ACC112 (cell line): ENCODE measurements at regions not wholly inside any gene's neighbourhood (a gene's known extent, or its start where the extent isn't known, plus 50 kb on each side); places are given as distances from the start of the nearest gene placed in this dataset.
A peak's percentile ranks its signal among the peaks of the same experiment; 100 is the strongest.

Experiments
- H2AFZ ChIP-seq: fragments of 200-600 bp; sonication (generic); one replicate; pipeline ENCODE4 v1.6.0; 2017; ENCODE audit warnings: antibody characterized with exemption, low read length; ENCODE audit not compliant: unreplicated experiment
- H3K27ac ChIP-seq: fragments of 200-600 bp; sonication (generic); 2 replicates; pipeline ENCODE4 v1.5.1; 2014; ENCODE audit warnings: low read depth, mild to moderate bottlenecking, antibody characterized with exemption, low read length, moderate library complexity
- H3K27me3 ChIP-seq: fragments of 200-600 bp; sonication (generic); 2 replicates; pipeline ENCODE4 v1.6.1; 2014; ENCODE audit warnings: mild to moderate bottlenecking, antibody characterized with exemption, low read length, moderate library complexity, mixed read lengths; ENCODE audit not compliant: insufficient read depth
- H3K36me3 ChIP-seq: fragments of 200-600 bp; sonication (generic); 2 replicates; pipeline ENCODE4 v1.6.1; 2016; ENCODE audit warnings: mild to moderate bottlenecking, antibody characterized with exemption, low read length, moderate library complexity, mixed read lengths; ENCODE audit not compliant: insufficient read depth
- H3K4me1 ChIP-seq: fragments of 200-600 bp; sonication (generic); one replicate; pipeline ENCODE4 v1.6.1; 2016; ENCODE audit warnings: low read length, mixed read lengths; ENCODE audit not compliant: insufficient read depth, unreplicated experiment, control insufficient read depth
- H3K4me3 ChIP-seq: fragments of 200-600 bp; sonication (generic); 2 replicates; pipeline ENCODE4 v1.5.1; 2014; ENCODE audit warnings: mild to moderate bottlenecking, low read depth, low read length
- H3K79me2 ChIP-seq: fragments of 200-600 bp; sonication (generic); one replicate; pipeline ENCODE4 v1.6.0; 2016; ENCODE audit warnings: low read length; ENCODE audit not compliant: control insufficient read depth, unreplicated experiment, insufficient read depth

GRCh38 chr4:74878323-74878722 lies 54.6 kb upstream of the PARM1 start:
- Histone ChIP-seq H3K4me3 (no peak overlapping the region), H3K79me2 (no peaks in the 10 kb centered on the region), H3K36me3 (no peaks in the 10 kb centered on the region), H3K4me1 (no peaks in the 10 kb centered on the region), H3K27ac (no peak overlapping the region), H2AFZ (no peak overlapping the region), H3K27me3 (peaks cover 39% of the 10 kb centered on the region)

DNA sequence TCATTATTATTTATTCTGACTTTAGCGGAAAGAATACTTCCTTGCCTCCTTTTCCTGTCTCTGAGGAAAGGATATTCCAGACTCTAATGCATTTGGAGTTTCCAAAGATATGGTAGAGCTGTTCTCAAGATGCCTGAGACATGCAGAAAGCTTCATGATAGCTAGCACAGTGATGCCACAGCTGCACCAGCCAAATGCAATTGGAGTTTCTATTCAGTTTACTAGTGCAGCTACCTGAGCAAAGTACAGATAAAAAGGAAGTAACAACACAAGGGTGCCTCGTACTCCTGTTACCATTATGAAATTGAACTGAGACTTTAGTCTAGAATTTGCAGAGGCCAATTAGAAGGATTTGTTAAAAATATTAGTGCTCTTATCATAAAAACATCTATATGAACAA lies 57.5 kb upstream of the PARM1 start:
- peaks cover 25% of the 10 kb centered on the region for H3K27me3 ChIP-seq
- no peak overlapping the region for H3K4me3 ChIP-seq
- H3K4me1 ChIP-seq, result no peaks in the 10 kb centered on the region
- no peaks in the 10 kb centered on the region for H3K79me2 ChIP-seq
- H3K27ac ChIP-seq, result no peak overlapping the region
- no peak overlapping the region for H2AFZ ChIP-seq
- H3K36me3 ChIP-seq, result no peaks in the 10 kb centered on the region

DNA sequence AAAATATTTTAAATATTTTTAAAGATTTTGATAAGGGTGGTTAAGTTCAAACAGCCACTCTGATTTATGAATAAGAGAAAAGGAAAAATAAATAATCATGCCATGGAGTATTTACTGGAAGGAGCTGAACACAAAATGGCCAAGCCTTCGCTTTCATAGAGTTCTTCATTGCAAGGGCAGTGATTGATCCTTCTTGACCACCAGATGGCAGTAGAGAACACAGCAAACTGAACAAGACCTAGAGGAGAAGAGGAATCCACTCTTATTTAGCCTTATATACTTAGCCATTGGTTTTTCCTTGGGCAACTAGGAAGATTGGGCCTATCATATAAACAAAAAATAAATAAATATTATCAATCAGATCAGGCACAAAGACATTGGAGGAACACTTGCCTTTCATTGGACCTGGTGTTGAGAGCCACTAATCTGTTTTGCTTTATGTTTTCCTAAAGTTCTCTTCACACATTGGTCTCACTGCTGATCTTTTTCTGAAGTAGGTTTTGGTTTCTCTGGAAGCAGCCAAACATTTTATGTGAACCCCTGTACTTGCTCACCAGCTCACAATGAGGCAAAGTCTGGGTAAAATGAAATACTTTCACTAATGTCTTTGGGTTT lies 58.1 kb upstream of the PARM1 start:
- Histone ChIP-seq H3K4me3 (no peak overlapping the region), H3K4me1 (no peaks in the 10 kb centered on the region), H3K36me3 (no peaks in the 10 kb centered on the region), H3K27ac (no peak overlapping the region), H2AFZ (no peak overlapping the region), H3K79me2 (no peaks in the 10 kb centered on the region), H3K27me3 (peaks cover 22% of the 10 kb centered on the region)

DNA sequence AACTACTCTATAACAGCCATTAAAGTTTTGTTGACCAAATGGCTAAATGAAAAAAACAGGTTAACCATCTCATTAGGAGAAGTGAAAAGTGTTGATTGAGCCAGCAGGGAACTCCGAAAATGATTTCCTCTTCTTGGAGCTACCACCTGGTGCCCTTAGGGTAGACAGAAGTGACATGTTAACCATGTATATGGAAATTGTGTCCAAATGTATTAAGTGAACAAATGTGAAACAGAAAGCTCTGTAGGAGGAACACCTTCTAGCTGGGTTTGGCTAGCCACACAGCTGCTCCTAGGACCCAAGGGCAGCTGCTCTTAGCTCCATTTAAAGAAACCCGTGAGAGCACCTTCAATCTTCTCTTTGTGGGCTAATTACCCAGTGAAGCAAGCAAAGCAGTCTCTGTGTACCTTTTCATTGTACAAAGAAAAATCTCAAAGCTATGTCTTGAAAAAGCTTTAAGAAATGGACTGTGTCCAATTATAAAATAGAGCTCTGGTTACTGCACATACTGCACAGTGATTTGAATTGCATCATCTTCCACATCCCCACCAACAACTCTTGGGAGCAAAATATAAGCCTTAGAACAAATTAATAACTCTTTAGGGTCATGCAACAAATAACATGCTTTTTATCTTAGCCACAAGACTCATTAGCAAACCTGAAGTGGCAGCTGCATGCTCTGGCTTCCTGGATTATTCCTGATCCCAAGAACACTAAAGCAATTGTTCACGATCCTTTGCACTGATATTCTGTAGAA lies 59.2 kb upstream of the PARM1 start:
- Histone ChIP-seq H2AFZ (peak overlapping the region; percentile 62), H3K4me3 (no peak overlapping the region), H3K27me3 (peaks cover 11% of the 10 kb centered on the region), H3K4me1 (no peaks in the 10 kb centered on the region), H3K27ac (no peak overlapping the region), H3K36me3 (no peaks in the 10 kb centered on the region), H3K79me2 (no peaks in the 10 kb centered on the region)

DNA sequence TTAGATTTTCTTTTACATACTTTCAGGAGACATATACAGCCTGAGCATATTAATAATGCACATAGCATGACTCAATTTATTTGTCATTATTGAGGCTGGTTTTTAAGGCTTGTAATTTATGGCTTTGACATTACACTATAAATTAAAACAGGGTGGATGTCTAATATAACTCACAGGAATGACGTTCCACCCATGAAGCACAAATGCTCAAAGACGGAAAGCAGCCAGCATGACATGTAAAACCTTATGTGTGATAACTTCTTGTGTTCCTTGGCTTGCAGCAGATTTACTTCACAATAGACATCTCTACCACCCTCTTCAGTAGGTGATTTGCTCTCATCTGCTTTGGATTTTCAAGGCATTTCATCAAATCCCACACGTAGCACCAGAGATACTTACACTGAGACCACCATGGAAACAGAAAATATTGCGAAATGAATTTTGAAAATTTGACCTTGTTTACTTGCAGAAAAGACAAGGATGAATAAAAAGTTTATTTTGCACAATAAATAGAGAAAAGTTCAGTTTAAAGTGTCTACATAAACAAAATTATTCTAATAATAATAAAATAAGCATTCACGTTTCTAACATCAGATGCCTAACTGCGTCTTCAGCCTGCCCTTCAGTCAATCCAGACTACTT lies 64.7 kb upstream of the BTC start:
- Histone ChIP-seq H3K27ac (no peak overlapping the region), H3K36me3 (no peaks in the 10 kb centered on the region), H3K4me1 (no peaks in the 10 kb centered on the region), H2AFZ (no peak overlapping the region), H3K79me2 (no peaks in the 10 kb centered on the region), H3K27me3 (peaks cover 22% of the 10 kb centered on the region), H3K4me3 (no peak overlapping the region)

DNA sequence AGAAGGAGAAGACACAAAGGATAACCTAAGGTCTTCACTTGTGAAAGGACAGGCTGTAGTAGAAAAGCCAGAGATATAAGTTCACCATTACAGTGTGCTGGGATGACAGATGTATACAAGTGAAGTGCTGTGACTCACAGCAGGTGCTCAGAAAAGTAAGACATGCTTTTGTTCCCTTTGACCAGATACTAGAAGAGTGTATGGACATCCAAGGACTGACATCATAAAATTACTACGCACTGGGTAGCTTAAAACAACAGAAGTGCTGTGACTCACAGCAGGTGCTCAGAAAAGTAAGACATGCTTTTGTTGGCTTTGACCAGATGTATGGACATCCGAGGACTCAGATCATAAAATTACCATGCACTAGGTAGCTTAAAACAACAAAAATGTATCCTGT lies 61.6 kb upstream of the BTC start:
- H3K36me3 ChIP-seq, result no peaks in the 10 kb centered on the region
- H2AFZ ChIP-seq, result no peak overlapping the region
- no peak overlapping the region for H3K27ac ChIP-seq

DNA sequence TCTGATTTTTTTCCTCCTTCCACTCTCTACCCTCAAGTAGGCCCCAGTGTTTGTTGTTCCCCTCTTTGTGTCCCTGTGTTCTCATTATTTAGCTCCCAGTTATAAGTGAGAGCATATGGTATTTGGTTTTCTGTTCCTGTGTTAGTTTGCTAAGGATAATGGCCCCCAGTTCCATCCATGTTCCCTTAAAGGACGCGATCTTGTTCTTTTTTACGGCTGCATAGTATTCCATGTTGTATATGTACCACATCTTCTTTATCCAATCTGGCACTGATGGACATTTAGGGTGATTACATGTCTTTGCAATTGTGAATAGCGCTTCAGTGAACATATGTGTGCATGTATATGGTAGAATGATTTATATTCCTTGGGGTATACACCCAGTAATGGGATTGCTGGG lies 54.5 kb upstream of the BTC start:
- H3K27me3 ChIP-seq, result peaks cover 61% of the 10 kb centered on the region
- H2AFZ ChIP-seq, result no peak overlapping the region
- no peaks in the 10 kb centered on the region for H3K36me3 ChIP-seq
- H3K79me2 ChIP-seq, result no peaks in the 10 kb centered on the region
- H3K4me3 ChIP-seq, result no peak overlapping the region
- H3K27ac ChIP-seq, result no peak overlapping the region
- H3K4me1 ChIP-seq, result no peaks in the 10 kb centered on the region

More for the DNA sequence above, 61.6 kb upstream of the BTC start:
- Histone ChIP-seq H3K4me1 (no peaks in the 10 kb centered on the region), H3K27me3 (peaks cover 46% of the 10 kb centered on the region), H3K4me3 (no peak overlapping the region), H3K79me2 (no peaks in the 10 kb centered on the region)

DNA sequence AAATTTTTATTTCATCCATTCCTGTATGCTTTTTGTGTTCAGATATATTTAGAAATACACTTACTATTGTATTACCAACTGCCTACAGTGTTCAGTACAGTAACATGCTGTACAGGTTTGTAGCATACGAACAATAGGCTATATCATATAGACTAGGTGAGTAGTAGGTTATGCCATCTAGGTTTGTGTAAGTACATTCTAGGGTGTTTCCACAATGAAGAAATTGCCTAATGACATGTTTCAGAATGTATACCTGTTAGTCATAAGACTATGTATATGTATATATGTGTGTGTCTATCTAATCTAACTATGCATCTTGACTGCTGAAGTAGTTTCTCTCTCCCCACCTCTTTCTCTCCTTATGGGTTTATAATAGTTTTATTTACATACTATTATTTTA lies 51.5 kb upstream of the BTC start:
- H3K36me3 ChIP-seq, result no peaks in the 10 kb centered on the region
- H3K79me2 ChIP-seq, result no peaks in the 10 kb centered on the region
- peaks cover 39% of the 10 kb centered on the region for H3K27me3 ChIP-seq
- H3K4me1 ChIP-seq, result no peaks in the 10 kb centered on the region
- no peak overlapping the region for H3K27ac ChIP-seq
- no peak overlapping the region for H3K4me3 ChIP-seq
- H2AFZ ChIP-seq, result no peak overlapping the region
